AML-193 (cell line): ENCODE measurements at regions not wholly inside any gene's neighbourhood (a gene's known extent, or its start where the extent isn't known, plus 50 kb on each side); places are given as distances from the start of the nearest gene placed in this dataset.
"Not testable (repeated sequence)": the region's sequence is repeated elsewhere in the genome, so short reads cannot be mapped to it uniquely, and the experiment has no call there.

ENCODE experiments used
- DNase-seq, 2 experiments: peaks; one replicate each; lab custom pipeline; 2025; lab: John Stamatoyannopoulos, UW

- DNase-seq = no peak
These were observed 823.0 kb upstream of the ATXN7L3B start for GRCh38 chr12:73714655-73715054.

GRCh38 chr12:73716143-73716542 lies 821.5 kb upstream of the ATXN7L3B start:
- DNase-seq = not testable (repeated sequence)

GRCh38 chr12:73719223-73719622 lies 818.4 kb upstream of the ATXN7L3B start:
- DNase-seq = no peak

- DNase-seq = no peak
These were observed 810.8 kb upstream of the ATXN7L3B start for GRCh38 chr12:73726881-73727280.

- no peak for DNase-seq
These were observed 806.0 kb upstream of the ATXN7L3B start for GRCh38 chr12:73731658-73732057.

- DNase-seq = no peak
These were observed 768.3 kb upstream of the ATXN7L3B start for GRCh38 chr12:73769337-73769736.

- DNase-seq = no peak
These were observed 739.1 kb upstream of the ATXN7L3B start for GRCh38 chr12:73798523-73798922.

- DNase-seq = no peak
These were observed 722.5 kb upstream of the ATXN7L3B start for GRCh38 chr12:73815072-73815645.

- DNase-seq = no peak
These were observed 720.5 kb upstream of the ATXN7L3B start for GRCh38 chr12:73817161-73817560.

GRCh38 chr12:73833746-73834145 lies 703.9 kb upstream of the ATXN7L3B start:
- no peak for DNase-seq

GRCh38 chr12:73841963-73842362 lies 695.7 kb upstream of the ATXN7L3B start:
- no peak for DNase-seq

- no peak for DNase-seq
These were observed 674.1 kb upstream of the ATXN7L3B start for GRCh38 chr12:73863546-73863945.

GRCh38 chr12:73867147-73867546 lies 670.5 kb upstream of the ATXN7L3B start:
- no peak for DNase-seq

- not testable (repeated sequence) for DNase-seq
These were observed 660.3 kb upstream of the ATXN7L3B start for GRCh38 chr12:73877291-73877690.

GRCh38 chr12:73892201-73892600 lies 645.4 kb upstream of the ATXN7L3B start:
- DNase-seq = no peak

- DNase-seq = no peak
These were observed 639.0 kb upstream of the ATXN7L3B start for GRCh38 chr12:73898645-73899044.

- DNase-seq = no peak
These were observed 635.4 kb upstream of the ATXN7L3B start for GRCh38 chr12:73902260-73902659.

- DNase-seq = no peak
These were observed 630.9 kb upstream of the ATXN7L3B start for GRCh38 chr12:73906757-73907156.

- DNase-seq = no peak
These were observed 601.8 kb upstream of the ATXN7L3B start for GRCh38 chr12:73935817-73936216.

GRCh38 chr12:73947326-73948026 lies 590.2 kb upstream of the ATXN7L3B start:
- DNase-seq = no peak

GRCh38 chr12:73950507-73950906 lies 587.1 kb upstream of the ATXN7L3B start:
- DNase-seq = no peak

GRCh38 chr12:73951956-73952703 lies 585.5 kb upstream of the ATXN7L3B start:
- DNase-seq = no peak

- no peak for DNase-seq
These were observed 573.0 kb upstream of the ATXN7L3B start for GRCh38 chr12:73964641-73965040.
